SK-N-SH (cell line): ENCODE measurements at regions not wholly inside any gene's neighbourhood (a gene's known extent, or its start where the extent isn't known, plus 50 kb on each side); places are given as distances from the start of the nearest gene placed in this dataset.

ENCODE experiments used
- CTCF ChIA-PET: fragments of 300-600, 350-600 bp; formaldehyde crosslinking; extraction: SDS; loops from one replicate; lab custom pipeline; 2021; lab: Yijun Ruan, JAX
- POLR2A ChIA-PET: fragments of 350-600 bp; sonication (Branson Sonifier 250); formaldehyde crosslinking; extraction: SDS; loops from one replicate; lab custom pipeline; 2020; ENCODE audit warnings: antibody characterized with exemption, inconsistent platforms; lab: Yijun Ruan, JAX
- DNase-seq: peaks from one replicate; pipeline ENCODE4 v3.0.0; 2012
- H2AFZ ChIP-seq: fragments of 200-600 bp; sonication (generic); 2 replicates; pipeline ENCODE4 v1.8.1; 2016; ENCODE audit warnings: antibody characterized with exemption, mild to moderate bottlenecking, low read depth
- H3F3A ChIP-seq: fragments of 200-600 bp; sonication (generic); replicated peaks from 2 replicates; pipeline ENCODE3; 2016; ENCODE audit warnings: antibody characterized with exemption, mild to moderate bottlenecking; ENCODE audit not compliant: insufficient read depth
- H3K27ac ChIP-seq, 2 experiments: fragments of 200-500 bp in 1 of 2; fragments of 200-600 bp in 1 of 2; sonication (Bioruptor generic) in 1 of 2; sonication (generic), shearing (Covaris generic) in 1 of 2; 2 replicates each; pipeline versions ENCODE4 v1.5.1 to v1.6.1; 2014 to 2016; ENCODE audit warnings: low read depth in 2 of 2, inconsistent platforms in 1 of 2, low read length in 1 of 2, mild to moderate bottlenecking in 1 of 2, mixed read lengths in 1 of 2
- H3K27me3 ChIP-seq: fragments of 200-600 bp; sonication (generic), shearing (Covaris generic); 2 replicates; pipeline ENCODE4 v1.6.1; 2016; ENCODE audit warnings: mixed run types; ENCODE audit not compliant: insufficient read depth
- H3K36me3 ChIP-seq, 2 experiments: fragments of 200-500 bp in 1 of 2; fragments of 200-600 bp in 1 of 2; sonication (Bioruptor generic) in 1 of 2; sonication (generic) in 1 of 2; replicated peaks in 1 of 2; 2 replicates each; pipeline versions ENCODE3 to v1.5.1; 2014 to 2016; ENCODE audit warnings: low read length in 1 of 2, mild to moderate bottlenecking in 1 of 2; ENCODE audit not compliant: insufficient read depth in 2 of 2, control insufficient read depth in 1 of 2
- H3K4me1 ChIP-seq, 2 experiments: fragments of 200-500 bp in 1 of 2; fragments of 200-600 bp in 1 of 2; sonication (Bioruptor generic) in 1 of 2; sonication (generic), shearing (Covaris generic) in 1 of 2; 2 replicates each; pipeline versions ENCODE4 v1.5.1 to v1.6.1; 2014 to 2016; ENCODE audit warnings: low read depth in 1 of 2, low read length in 1 of 2, mixed run types in 1 of 2; ENCODE audit not compliant: insufficient read depth in 2 of 2, control insufficient read depth in 1 of 2
- H3K4me2 ChIP-seq: fragments of 200-600 bp; sonication (generic), shearing (Covaris generic); 2 replicates; pipeline ENCODE4 v1.6.1; 2017; ENCODE audit warnings: mixed run types
- H3K4me3 ChIP-seq, 2 experiments: fragments of 200-500 bp in 1 of 2; fragments of 200-600 bp in 1 of 2; sonication (Bioruptor generic) in 1 of 2; sonication (generic), shearing (Covaris generic) in 1 of 2; 2 replicates each; pipeline versions ENCODE4 v1.5.1 to v1.8.1; 2014 to 2016; ENCODE audit warnings: low read depth in 2 of 2, inconsistent platforms in 1 of 2, low read length in 1 of 2, mild to moderate bottlenecking in 1 of 2, mixed read lengths in 1 of 2, moderate library complexity in 1 of 2
- H3K79me2 ChIP-seq: fragments of 200-600 bp; sonication (generic); 2 replicates; pipeline ENCODE4 v1.8.1; 2017; ENCODE audit warnings: mild to moderate bottlenecking; ENCODE audit not compliant: insufficient read depth
- H3K9ac ChIP-seq: fragments of 200-600 bp; sonication (generic); 2 replicates; pipeline ENCODE4 v1.6.1; 2017; ENCODE audit warnings: mixed run types
- H3K9me2 ChIP-seq: fragments of 200-600 bp; sonication (generic); 2 replicates; pipeline ENCODE4 v1.6.1; 2017; ENCODE audit warnings: mixed run types
- H3K9me3 ChIP-seq: fragments of 200-600 bp; sonication (generic); 2 replicates; pipeline ENCODE4 v1.6.1; 2017; ENCODE audit warnings: mixed run types, mild to moderate bottlenecking, moderate library complexity
- H4K20me1 ChIP-seq: fragments of 200-600 bp; sonication (generic); 2 replicates; pipeline ENCODE4 v1.6.1; 2017; ENCODE audit warnings: mild to moderate bottlenecking, mixed run types; ENCODE audit not compliant: insufficient read depth
- CTCF ChIP-seq: fragments of 200-600 bp; sonication (generic); IDR thresholded peaks from 2 replicates; pipeline ENCODE4 v1.6.1; 2017; ENCODE audit warnings: antibody characterized with exemption, mild to moderate bottlenecking, moderate library complexity
- ELF1 ChIP-seq: IDR thresholded peaks from 2 replicates; pipeline ENCODE4 v1.4.0; 2012
- FOXJ3 ChIP-seq: sonication (generic); formaldehyde crosslinking; IDR thresholded peaks from 2 replicates; pipeline ENCODE4 v1.5.1; 2020; ENCODE audit warnings: mild to moderate bottlenecking, missing genetic modification reagents
- FOXM1 ChIP-seq: IDR thresholded peaks from 2 replicates; pipeline ENCODE4 v1.4.0; 2012; ENCODE audit warnings: low read depth, mild to moderate bottlenecking
- GATA2 ChIP-seq: sonication (generic); formaldehyde crosslinking; IDR thresholded peaks from 2 replicates; pipeline ENCODE4 v1.5.0; 2020; ENCODE audit warnings: mild to moderate bottlenecking, missing genetic modification reagents
- NFIC ChIP-seq: IDR thresholded peaks from 2 replicates; pipeline ENCODE4 v1.4.0; 2012; ENCODE audit warnings: borderline replicate concordance
- PBX3 ChIP-seq: IDR thresholded peaks from 2 replicates; pipeline ENCODE4; 2012
- RAD21 ChIP-seq: IDR thresholded peaks from 2 replicates; pipeline ENCODE4 v1.6.1; 2012; ENCODE audit warnings: mild to moderate bottlenecking, low read length
- REST ChIP-seq: IDR thresholded peaks from 2 replicates; pipeline ENCODE4 v1.6.1; 2012; ENCODE audit warnings: mild to moderate bottlenecking, low read depth, low read length, moderate library complexity
- SMC3 ChIP-seq: IDR thresholded peaks from 2 replicates; pipeline ENCODE4 v1.6.1; 2012; ENCODE audit warnings: low read depth, low read length, improper control_type of control experiment
- WGBS: methylation state at CpG from one replicate; pipeline ENCODE4 v1.1.6; 2017; ENCODE audit warnings: low lambda C conversion rate; 5-methylcytosine and 5-hydroxymethylcytosine counted together

DNA sequence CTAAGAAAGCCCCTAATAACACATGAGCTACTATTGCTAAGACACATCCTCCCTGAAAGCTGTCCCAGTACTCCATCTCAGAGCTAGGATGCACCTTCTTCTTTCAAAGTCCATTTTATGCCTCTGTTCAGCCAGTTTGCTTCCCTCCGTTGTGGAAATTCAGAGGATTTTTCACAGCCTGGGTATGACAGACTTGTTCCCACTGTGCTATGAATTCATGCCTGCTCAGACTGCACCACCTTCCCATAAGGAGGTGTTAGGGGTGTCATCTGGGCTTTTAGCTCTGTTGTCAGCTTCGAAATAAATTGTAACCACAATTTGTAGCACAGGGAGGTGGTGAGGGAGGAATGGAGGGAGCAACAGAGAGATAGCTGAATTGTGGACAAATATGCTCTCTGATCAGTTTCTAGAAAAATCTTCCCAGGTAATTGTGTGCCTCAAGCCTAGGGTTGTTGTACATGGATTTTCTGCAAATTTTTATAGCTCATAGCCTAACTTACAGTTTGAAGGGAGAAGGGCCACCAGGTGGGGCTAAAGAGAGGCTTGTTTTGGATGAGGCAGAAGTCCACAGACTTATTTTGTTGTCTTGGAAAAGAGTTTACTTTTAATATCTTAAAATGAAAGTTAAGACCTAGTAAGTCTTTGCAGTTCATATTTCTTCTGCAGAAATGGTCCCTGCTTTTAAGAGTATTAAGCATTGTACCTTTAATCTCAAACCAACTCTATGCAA lies 462.0 kb downstream of the PDCD6IP start:
- Histone ChIP-seq H3K4me1 (peaks cover 32 to 42% of the 10 kb centered on the region in 2 experiments; a peak in 3 of 4 replicates), H3K9ac (no peak overlapping the region), H2AFZ (no peak overlapping the region), H3K27me3 (no peaks in the 10 kb centered on the region), H3K4me3 (peak overlapping the region in 1 of 2 experiments; percentile 5; a peak in 1 of 4 replicates)
- WGBS = 42% methylated on average over 2 of the region's 2 CpGs
- TF ChIP-seq ELF1 (no peak), REST (no peak), CTCF (peak; percentile 62), NFIC (no peak), SMC3 (peak; percentile 50; the same call in 1 of the 2 replicates), FOXM1 (no peak), RAD21 (peak; percentile 70), FOXJ3 (CRISPR knock-in tag) (no peak), GATA2 (CRISPR knock-in tag) (no peak), PBX3 (no peak)
- TF ChIP-seq, all 33 proteins: peak for 3
- Histone ChIP-seq H3K27ac (peak overlapping the region in 1 of 2 experiments; percentile 94; a peak in 2 of 4 replicates), H3K9me2 (no peaks in the 10 kb centered on the region), H3F3A (no peaks in the 10 kb centered on the region), H3K79me2 (no peaks in the 10 kb centered on the region), H3K4me2 (no peak overlapping the region; the same call in 1 of the 2 replicates), H3K36me3 (no peaks in the 10 kb centered on the region), H3K9me3 (no peaks in the 10 kb centered on the region), H4K20me1 (no peaks in the 10 kb centered on the region)
- POLR2A ChIA-PET = no interaction called here
- CTCF ChIA-PET = interaction anchor here (0.6 to 4.8 kb wide), 26 partner anchors 9 to 1663 kb away, joined by 3 to 43 read pairs (median 4); no protein-coding TSS in a partner anchor
- DNase-seq = peak; percentile 47
